Right lobe of liver (tissue), 4 donors: ENCODE measurements at regions not wholly inside any gene's neighbourhood (a gene's known extent, or its start where the extent isn't known, plus 50 kb on each side); places are given as distances from the start of the nearest gene placed in this dataset.

Source experiments
- CTCF ChIP-seq, 4 donors: fragments of 200-600 bp in 3 of 4; fragments of 450-650 bp in 1 of 4; IDR thresholded peaks; one replicate each; pipeline versions ENCODE4 v1.5.1 to v1.8.0; 2016 to 2022; ENCODE audit warnings: antibody characterized with exemption in 4 of 4, mild to moderate bottlenecking in 2 of 4
- POLR2A ChIP-seq: fragments of 450-650 bp; IDR thresholded peaks from one replicate; pipeline ENCODE4 v1.6.1; 2017; ENCODE audit warnings: antibody characterized with exemption, mild to moderate bottlenecking
- donor health status: DM: no; HTN: no; CAD: no.
- donor health status: DM: no; HTN: no; CAD: no.
- donor health status: DM: no; HTN: yes; CAD: no.

- no peak for TF ChIP-seq CTCF (IDR thresholded peaks at IDR 0.05)
- no peak for TF ChIP-seq POLR2A
Observed at GRCh38 chr9:90285946-90286345, 356.7 kb downstream of the DIRAS2 start.
